ENCODE measurements at regions not wholly inside any gene's neighbourhood (a gene's known extent, or its start where the extent isn't known, plus 50 kb on each side); places are given as distances from the start of the nearest gene placed in this dataset.

GRCh38 chr22:48778308-48779195 lies 1049.1 kb downstream of the BRD1 start:
- TF ChIP-seq CTCF (IDR thresholded peaks at IDR 0.05; ENCODE audit: low read depth, low read length, poor library complexity, severe bottlenecking): no peak
- no peak for TF ChIP-seq EZH2phosphoT487 (IDR thresholded peaks at IDR 0.05; ENCODE audit: borderline replicate concordance, low read length)
